DOHH2 (cell line): ENCODE measurements at regions not wholly inside any gene's neighbourhood (a gene's known extent, or its start where the extent isn't known, plus 50 kb on each side); places are given as distances from the start of the nearest gene placed in this dataset.

ENCODE experiments used
- EZH2phosphoT487 ChIP-seq: fragments of 200-600 bp; sonication (generic); IDR thresholded peaks from 2 replicates; pipeline ENCODE4 v1.6.1; 2017; ENCODE audit warnings: borderline replicate concordance, mild to moderate bottlenecking, antibody characterized with exemption, low read length, moderate library complexity, mixed read lengths
- TF ChIP-seq, protein P1 (sequence below): fragments of 200-600 bp; sonication (generic); IDR thresholded peaks from one replicate; pipeline ENCODE4 v1.5.1; 2014; ENCODE audit warnings: antibody characterized with exemption, mild to moderate bottlenecking, low read depth, low read length; ENCODE audit not compliant: poor library complexity, severe bottlenecking

DNA sequence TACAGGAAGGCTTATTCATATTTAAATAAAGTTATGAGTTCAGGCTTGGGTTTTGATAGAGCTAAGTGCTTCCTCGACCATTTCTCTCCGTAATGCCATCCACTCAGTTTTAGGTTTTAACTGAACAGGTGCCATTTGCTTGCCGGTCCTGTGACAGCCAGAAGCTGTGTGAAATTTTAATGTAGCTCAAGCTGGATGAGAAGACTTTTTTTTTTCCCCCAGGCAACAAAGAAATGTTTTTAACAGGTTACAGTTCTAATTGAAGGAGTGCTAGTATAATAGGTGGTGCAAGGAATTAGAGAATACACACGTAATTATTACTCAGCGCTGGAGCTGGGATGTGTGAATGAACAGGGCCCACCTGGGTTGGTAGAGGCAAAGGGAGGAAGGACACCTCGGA, 502.3 kb downstream of the AACS start:
- TF ChIP-seq, protein P1, sequence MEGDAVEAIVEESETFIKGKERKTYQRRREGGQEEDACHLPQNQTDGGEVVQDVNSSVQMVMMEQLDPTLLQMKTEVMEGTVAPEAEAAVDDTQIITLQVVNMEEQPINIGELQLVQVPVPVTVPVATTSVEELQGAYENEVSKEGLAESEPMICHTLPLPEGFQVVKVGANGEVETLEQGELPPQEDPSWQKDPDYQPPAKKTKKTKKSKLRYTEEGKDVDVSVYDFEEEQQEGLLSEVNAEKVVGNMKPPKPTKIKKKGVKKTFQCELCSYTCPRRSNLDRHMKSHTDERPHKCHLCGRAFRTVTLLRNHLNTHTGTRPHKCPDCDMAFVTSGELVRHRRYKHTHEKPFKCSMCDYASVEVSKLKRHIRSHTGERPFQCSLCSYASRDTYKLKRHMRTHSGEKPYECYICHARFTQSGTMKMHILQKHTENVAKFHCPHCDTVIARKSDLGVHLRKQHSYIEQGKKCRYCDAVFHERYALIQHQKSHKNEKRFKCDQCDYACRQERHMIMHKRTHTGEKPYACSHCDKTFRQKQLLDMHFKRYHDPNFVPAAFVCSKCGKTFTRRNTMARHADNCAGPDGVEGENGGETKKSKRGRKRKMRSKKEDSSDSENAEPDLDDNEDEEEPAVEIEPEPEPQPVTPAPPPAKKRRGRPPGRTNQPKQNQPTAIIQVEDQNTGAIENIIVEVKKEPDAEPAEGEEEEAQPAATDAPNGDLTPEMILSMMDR: no peak
- TF ChIP-seq EZH2phosphoT487: no peak
